HEK293 (cell line): ENCODE measurements at regions not wholly inside any gene's neighbourhood (a gene's known extent, or its start where the extent isn't known, plus 50 kb on each side); places are given as distances from the start of the nearest gene placed in this dataset.

Experiments used
- CTCF ChIP-seq: fragments of 450-650 bp; formaldehyde crosslinking; IDR thresholded peaks from 2 replicates; pipeline ENCODE4 v1.5.1; 2016; ENCODE audit warnings: missing biosample characterization, missing genetic modification characterization
- ZFP3 ChIP-seq: fragments of 450-650 bp; formaldehyde crosslinking; IDR thresholded peaks from 2 replicates; pipeline ENCODE4 v1.5.1; 2016; ENCODE audit warnings: low read depth, missing biosample characterization, missing genetic modification characterization
- ZNF449 ChIP-seq: fragments of 450-650 bp; formaldehyde crosslinking; IDR thresholded peaks from 2 replicates; pipeline ENCODE4 v1.5.1; 2017; ENCODE audit warnings: missing biosample characterization, mild to moderate bottlenecking, missing genetic modification characterization, moderate library complexity
- ZNF473 ChIP-seq: fragments of 450-650 bp; formaldehyde crosslinking; IDR thresholded peaks from 2 replicates; pipeline ENCODE4 v1.5.1; 2017; ENCODE audit warnings: missing biosample characterization, missing genetic modification characterization
- ZNF623 ChIP-seq: fragments of 450-650 bp; formaldehyde crosslinking; IDR thresholded peaks from 2 replicates; pipeline ENCODE4 v1.5.1; 2016; ENCODE audit warnings: missing biosample characterization, missing genetic modification characterization
- ZNF624 ChIP-seq: fragments of 450-650 bp; formaldehyde crosslinking; IDR thresholded peaks from 2 replicates; pipeline ENCODE4 v1.5.1; 2017; ENCODE audit warnings: missing biosample characterization, missing genetic modification characterization
- ZNF791 ChIP-seq: fragments of 450-650 bp; formaldehyde crosslinking; IDR thresholded peaks from 2 replicates; pipeline ENCODE4 v1.5.1; 2016; ENCODE audit warnings: missing biosample characterization, missing genetic modification characterization
- ZSCAN30 ChIP-seq: fragments of 450-650 bp; IDR thresholded peaks from 2 replicates; pipeline ENCODE4 v1.5.1; 2018; ENCODE audit warnings: missing biosample characterization, mild to moderate bottlenecking, missing genetic modification characterization, moderate library complexity

- TF ChIP-seq CTCF (tag by site-specific recombination) (no peak), ZNF624 (no peak), ZNF623 (tag by site-specific recombination) (no peak), ZNF449 (no peak), ZSCAN30 (tag by site-specific recombination) (no peak), ZFP3 (no peak), ZNF473 (tag by site-specific recombination) (no peak), ZNF791 (tag by site-specific recombination) (no peak)
These were observed 77.3 kb upstream of the MAP3K1 start for GRCh38 chr5:56737951-56738606.
